ENCODE measurements at regions not wholly inside any gene's neighbourhood (a gene's known extent, or its start where the extent isn't known, plus 50 kb on each side); places are given as distances from the start of the nearest gene placed in this dataset.
"Not testable (repeated sequence)": the region's sequence is repeated elsewhere in the genome, so short reads cannot be mapped to it uniquely, and the experiment has no call there.

- Mint-ChIP-seq H3K4me3 (no peak overlapping the region), H3K27ac (no peak overlapping the region), H3K27me3 (no peaks in the 10 kb centered on the region), H3K36me3 (ENCODE audit: low read depth) (no peaks in the 10 kb centered on the region), H3K9me3 (no peaks in the 10 kb centered on the region), H3K4me1 (no peaks in the 10 kb centered on the region)
- intact Hi-C loops (cut with micrococcal nuclease) = loop anchor here (10.0 kb wide), 1 partner anchor 68 kb away; no protein-coding TSS in a partner anchor
- no peak for DNase-seq
Measured at GRCh38 chr9:73893230-73893629, 603.9 kb upstream of the RORB start.

- Mint-ChIP-seq H3K4me1 (no peaks in the 10 kb centered on the region), H3K9me3 (no peaks in the 10 kb centered on the region), H3K27ac (no peak overlapping the region), H3K36me3 (ENCODE audit: low read depth) (no peaks in the 10 kb centered on the region), H3K27me3 (no peaks in the 10 kb centered on the region), H3K4me3 (no peak overlapping the region)
- intact Hi-C loops (cut with micrococcal nuclease) = loop anchor here (10.0 kb wide), 1 partner anchor 71 kb away; no protein-coding TSS in a partner anchor
- no peak for DNase-seq
Measured at GRCh38 chr9:73896061-73896460, 601.1 kb upstream of the RORB start.

GRCh38 chr9:73906671-73907070 lies 590.5 kb upstream of the RORB start:
- H3K9me3 Mint-ChIP-seq = no peaks in the 10 kb centered on the region
- intact Hi-C loops (cut with micrococcal nuclease) = no loop called here
- H3K27me3 Mint-ChIP-seq = no peaks in the 10 kb centered on the region
- H3K27ac Mint-ChIP-seq = no peak overlapping the region
- H3K36me3 Mint-ChIP-seq (ENCODE audit: low read depth) = no peaks in the 10 kb centered on the region
- no peak for DNase-seq
- no peak overlapping the region for H3K4me3 Mint-ChIP-seq
- no peaks in the 10 kb centered on the region for H3K4me1 Mint-ChIP-seq

GRCh38 chr9:73911804-73912203 lies 585.3 kb upstream of the RORB start:
- DNase-seq = no peak
- Mint-ChIP-seq H3K4me1 (no peaks in the 10 kb centered on the region), H3K27me3 (no peaks in the 10 kb centered on the region), H3K4me3 (no peak overlapping the region), H3K36me3 (ENCODE audit: low read depth) (no peaks in the 10 kb centered on the region), H3K9me3 (no peaks in the 10 kb centered on the region), H3K27ac (no peak overlapping the region)
- intact Hi-C loops (cut with micrococcal nuclease) = no loop called here

- no peak for DNase-seq
- intact Hi-C loops (cut with micrococcal nuclease) = no loop called here
- no peaks in the 10 kb centered on the region for H3K27me3 Mint-ChIP-seq
- no peaks in the 10 kb centered on the region for H3K9me3 Mint-ChIP-seq
- H3K36me3 Mint-ChIP-seq (ENCODE audit: low read depth) = no peaks in the 10 kb centered on the region
- H3K4me3 Mint-ChIP-seq = no peak overlapping the region
- no peaks in the 10 kb centered on the region for H3K4me1 Mint-ChIP-seq
- H3K27ac Mint-ChIP-seq = no peak overlapping the region
Measured at GRCh38 chr9:73916016-73916673, 581.0 kb upstream of the RORB start.

GRCh38 chr9:73919712-73920111 lies 577.4 kb upstream of the RORB start:
- intact Hi-C loops (cut with micrococcal nuclease) = no loop called here

GRCh38 chr9:73923796-73924195 lies 573.3 kb upstream of the RORB start:
- Mint-ChIP-seq H3K27ac (no peak overlapping the region), H3K4me1 (no peaks in the 10 kb centered on the region), H3K4me3 (no peak overlapping the region), H3K36me3 (ENCODE audit: low read depth) (no peaks in the 10 kb centered on the region), H3K9me3 (no peaks in the 10 kb centered on the region), H3K27me3 (no peaks in the 10 kb centered on the region)
- intact Hi-C loops (cut with micrococcal nuclease) = no loop called here
- no peak for DNase-seq

More at GRCh38 chr9:73919712-73920111, 577.4 kb upstream of the RORB start:
- H3K36me3 Mint-ChIP-seq (ENCODE audit: low read depth) = no peaks in the 10 kb centered on the region
- H3K27me3 Mint-ChIP-seq = no peaks in the 10 kb centered on the region
- H3K9me3 Mint-ChIP-seq = no peaks in the 10 kb centered on the region
- H3K4me3 Mint-ChIP-seq = no peak overlapping the region
- H3K27ac Mint-ChIP-seq = no peak overlapping the region
- no peak for DNase-seq
- H3K4me1 Mint-ChIP-seq = no peaks in the 10 kb centered on the region

- DNase-seq = no peak
- H3K4me1 Mint-ChIP-seq = no peaks in the 10 kb centered on the region
- H3K36me3 Mint-ChIP-seq (ENCODE audit: low read depth) = no peaks in the 10 kb centered on the region
- no peak overlapping the region for H3K27ac Mint-ChIP-seq
- H3K9me3 Mint-ChIP-seq = no peaks in the 10 kb centered on the region
- H3K27me3 Mint-ChIP-seq = no peaks in the 10 kb centered on the region
- no peak overlapping the region for H3K4me3 Mint-ChIP-seq
- intact Hi-C loops (cut with micrococcal nuclease) = no loop called here
Measured at GRCh38 chr9:73951147-73951546, 546.0 kb upstream of the RORB start.

- intact Hi-C loops (cut with micrococcal nuclease) = no loop called here
- H3K4me1 Mint-ChIP-seq = no peaks in the 10 kb centered on the region
Measured at GRCh38 chr9:73962792-73963191, 534.3 kb upstream of the RORB start.

GRCh38 chr9:73969936-73970335 lies 527.2 kb upstream of the RORB start:
- Mint-ChIP-seq H3K4me1 (no peaks in the 10 kb centered on the region), H3K27me3 (no peaks in the 10 kb centered on the region), H3K27ac (no peak overlapping the region), H3K4me3 (no peak overlapping the region), H3K9me3 (no peaks in the 10 kb centered on the region), H3K36me3 (ENCODE audit: low read depth) (no peaks in the 10 kb centered on the region)
- no peak for DNase-seq
- intact Hi-C loops (cut with micrococcal nuclease) = no loop called here

More at GRCh38 chr9:73962792-73963191, 534.3 kb upstream of the RORB start:
- Mint-ChIP-seq H3K27me3 (no peaks in the 10 kb centered on the region), H3K9me3 (no peaks in the 10 kb centered on the region), H3K27ac (no peak overlapping the region), H3K4me3 (no peak overlapping the region), H3K36me3 (ENCODE audit: low read depth) (no peaks in the 10 kb centered on the region)
- no peak for DNase-seq

GRCh38 chr9:73976424-73976823 lies 520.7 kb upstream of the RORB start:
- H3K36me3 Mint-ChIP-seq (ENCODE audit: low read depth); H3K9me3 Mint-ChIP-seq; H3K4me3 Mint-ChIP-seq; H3K4me1 Mint-ChIP-seq; intact Hi-C loops (cut with micrococcal nuclease); H3K27ac Mint-ChIP-seq; H3K27me3 Mint-ChIP-seq; DNase-seq: not testable (repeated sequence)

- no peaks in the 10 kb centered on the region for H3K9me3 Mint-ChIP-seq
- no peak for DNase-seq
- H3K4me1 Mint-ChIP-seq = no peaks in the 10 kb centered on the region
- no peak overlapping the region for H3K4me3 Mint-ChIP-seq
- no peak overlapping the region for H3K27ac Mint-ChIP-seq
- H3K27me3 Mint-ChIP-seq = no peaks in the 10 kb centered on the region
- no peaks in the 10 kb centered on the region for H3K36me3 Mint-ChIP-seq (ENCODE audit: low read depth)
- intact Hi-C loops (cut with micrococcal nuclease) = no loop called here
Measured at GRCh38 chr9:73979894-73980264, 517.3 kb upstream of the RORB start.

GRCh38 chr9:73980754-73981153 lies 516.4 kb upstream of the RORB start:
- H3K4me3 Mint-ChIP-seq = no peak overlapping the region
- intact Hi-C loops (cut with micrococcal nuclease) = no loop called here
- no peaks in the 10 kb centered on the region for H3K27me3 Mint-ChIP-seq
- no peak for DNase-seq
- H3K4me1 Mint-ChIP-seq = no peaks in the 10 kb centered on the region
- no peak overlapping the region for H3K27ac Mint-ChIP-seq
- H3K9me3 Mint-ChIP-seq = peaks cover 4% of the 10 kb centered on the region
- no peaks in the 10 kb centered on the region for H3K36me3 Mint-ChIP-seq (ENCODE audit: low read depth)

GRCh38 chr9:73981405-73981804 lies 515.7 kb upstream of the RORB start:
- H3K4me3 Mint-ChIP-seq = no peak overlapping the region
- peaks cover 7% of the 10 kb centered on the region for H3K9me3 Mint-ChIP-seq
- H3K27me3 Mint-ChIP-seq = no peaks in the 10 kb centered on the region
- no peak for DNase-seq
- intact Hi-C loops (cut with micrococcal nuclease) = no loop called here
- H3K36me3 Mint-ChIP-seq (ENCODE audit: low read depth) = no peaks in the 10 kb centered on the region
- no peaks in the 10 kb centered on the region for H3K4me1 Mint-ChIP-seq
- no peak overlapping the region for H3K27ac Mint-ChIP-seq

- no peaks in the 10 kb centered on the region for H3K4me1 Mint-ChIP-seq
- no peaks in the 10 kb centered on the region for H3K36me3 Mint-ChIP-seq (ENCODE audit: low read depth)
- H3K4me3 Mint-ChIP-seq = no peak overlapping the region
- H3K27me3 Mint-ChIP-seq = no peaks in the 10 kb centered on the region
- no peaks in the 10 kb centered on the region for H3K9me3 Mint-ChIP-seq
- no peak overlapping the region for H3K27ac Mint-ChIP-seq
- no peak for DNase-seq
- intact Hi-C loops (cut with micrococcal nuclease) = no loop called here
Measured at GRCh38 chr9:73995836-73996235, 501.3 kb upstream of the RORB start.

Data from activated CD4-positive, alpha-beta T cell treated with anti-CD3 and anti-CD28 coated beads, Interleukin-2, amount 10 ng/mL, durations not matched to agents 24 days and 14 days (primary cell).